SJCRH30 (cell line): ENCODE measurements at regions not wholly inside any gene's neighbourhood (a gene's known extent, or its start where the extent isn't known, plus 50 kb on each side); places are given as distances from the start of the nearest gene placed in this dataset.
"Not testable (repeated sequence)": the region's sequence is repeated elsewhere in the genome, so short reads cannot be mapped to it uniquely, and the experiment has no call there.

Source experiments
- DNase-seq, 2 experiments: peaks; one replicate each; pipeline ENCODE4 v3.0.0-alpha.2; 2015 to 2020
- H3K27ac ChIP-seq: fragments of 250-450 bp; sonication (Bioruptor Pico); 2 replicates; pipeline ENCODE4 v1.5.1; 2020; ENCODE audit warnings: mild to moderate bottlenecking, moderate library complexity
- H3K27me3 ChIP-seq: fragments of 250-450 bp; sonication (Bioruptor Pico); 2 replicates; pipeline ENCODE4 v1.5.1; 2020; ENCODE audit warnings: mild to moderate bottlenecking, moderate library complexity
- H3K36me3 ChIP-seq: fragments of 250-450 bp; sonication (Bioruptor Pico); 2 replicates; pipeline ENCODE4 v1.5.1; 2020; ENCODE audit warnings: mild to moderate bottlenecking, moderate library complexity
- H3K4me1 ChIP-seq: fragments of 250-450 bp; sonication (Bioruptor Pico); 2 replicates; pipeline ENCODE4 v1.5.1; 2020; ENCODE audit warnings: mild to moderate bottlenecking, moderate library complexity
- H3K4me3 ChIP-seq: fragments of 250-450 bp; sonication (Bioruptor Pico); 2 replicates; pipeline ENCODE4 v1.5.1; 2020; ENCODE audit warnings: mild to moderate bottlenecking, moderate library complexity
- H3K9me3 ChIP-seq: fragments of 250-450 bp; sonication (Bioruptor Pico); replicated peaks from 2 replicates; pipeline ENCODE4 v1.5.1; 2020; ENCODE audit warnings: mild to moderate bottlenecking, moderate library complexity

GRCh38 chr2:91742973-91743490 is 3051.6 kb downstream of the RPIA start:
- not testable (repeated sequence) for H3K4me3 ChIP-seq, H3K36me3 ChIP-seq, H3K27me3 ChIP-seq, DNase-seq, H3K9me3 ChIP-seq, H3K27ac ChIP-seq, H3K4me1 ChIP-seq

GRCh38 chr2:91743910-91744309 is 3052.4 kb downstream of the RPIA start:
- not testable (repeated sequence) for H3K27me3 ChIP-seq, DNase-seq, H3K9me3 ChIP-seq, H3K36me3 ChIP-seq, H3K27ac ChIP-seq, H3K4me3 ChIP-seq, H3K4me1 ChIP-seq

DNA sequence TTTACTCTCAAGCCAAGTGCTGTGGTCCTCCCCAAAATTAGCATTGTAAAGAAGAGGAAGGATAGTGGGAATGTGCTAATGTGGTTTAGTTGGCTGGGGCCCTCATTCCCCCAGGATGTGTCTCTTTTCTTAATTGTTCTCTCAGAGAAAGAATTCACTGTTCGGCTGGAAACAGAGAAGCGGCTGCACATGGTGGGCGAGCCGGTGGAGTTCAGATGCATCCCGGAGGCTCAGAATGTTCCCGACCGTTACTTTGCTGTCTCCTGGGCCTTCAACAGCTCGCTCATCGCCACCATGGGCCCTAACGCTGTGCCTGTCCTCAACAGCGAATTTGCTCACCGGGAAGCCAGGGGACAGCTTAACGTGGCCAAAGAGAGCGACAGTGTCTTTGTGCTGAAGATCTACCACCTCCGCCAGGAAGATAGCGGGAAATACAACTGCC is 3053.2 kb downstream of the RPIA start:
- DNase-seq, H3K27ac ChIP-seq, H3K36me3 ChIP-seq, H3K4me1 ChIP-seq, H3K4me3 ChIP-seq, H3K9me3 ChIP-seq, H3K27me3 ChIP-seq: not testable (repeated sequence)

DNA sequence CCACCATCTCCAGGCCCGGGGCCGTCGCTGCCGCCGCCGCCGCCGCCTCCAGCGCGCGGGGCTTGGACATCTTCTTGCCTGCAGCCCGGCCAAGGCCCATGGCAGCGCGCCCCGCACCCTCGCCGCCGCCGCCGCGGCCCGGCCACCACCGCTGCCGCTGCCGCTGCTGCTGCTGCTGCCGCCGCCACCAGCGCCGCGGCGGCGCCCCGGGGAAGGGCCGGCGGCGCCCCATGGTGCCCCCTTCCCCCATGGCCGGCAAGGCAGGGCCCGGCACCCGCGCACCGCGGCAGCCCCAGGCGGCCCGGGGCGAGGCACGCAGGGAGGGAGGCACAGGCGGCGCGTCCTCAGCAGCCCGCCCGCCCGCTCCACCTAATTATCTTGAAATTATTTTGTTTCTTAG is 3057.4 kb downstream of the RPIA start:
- no peaks in the 10 kb centered on the region for H3K9me3 ChIP-seq
- no peak for DNase-seq

GRCh38 chr2:91749665-91750064 is 3058.2 kb downstream of the RPIA start:
- H3K4me1 ChIP-seq, H3K9me3 ChIP-seq, H3K4me3 ChIP-seq, H3K36me3 ChIP-seq, DNase-seq, H3K27ac ChIP-seq, H3K27me3 ChIP-seq: not testable (repeated sequence)

More for the DNA sequence above, 3057.4 kb downstream of the RPIA start:
- Histone ChIP-seq H3K27ac (no peak overlapping the region), H3K4me1 (no peaks in the 10 kb centered on the region), H3K4me3 (no peak overlapping the region), H3K36me3 (no peaks in the 10 kb centered on the region), H3K27me3 (no peaks in the 10 kb centered on the region)

DNA sequence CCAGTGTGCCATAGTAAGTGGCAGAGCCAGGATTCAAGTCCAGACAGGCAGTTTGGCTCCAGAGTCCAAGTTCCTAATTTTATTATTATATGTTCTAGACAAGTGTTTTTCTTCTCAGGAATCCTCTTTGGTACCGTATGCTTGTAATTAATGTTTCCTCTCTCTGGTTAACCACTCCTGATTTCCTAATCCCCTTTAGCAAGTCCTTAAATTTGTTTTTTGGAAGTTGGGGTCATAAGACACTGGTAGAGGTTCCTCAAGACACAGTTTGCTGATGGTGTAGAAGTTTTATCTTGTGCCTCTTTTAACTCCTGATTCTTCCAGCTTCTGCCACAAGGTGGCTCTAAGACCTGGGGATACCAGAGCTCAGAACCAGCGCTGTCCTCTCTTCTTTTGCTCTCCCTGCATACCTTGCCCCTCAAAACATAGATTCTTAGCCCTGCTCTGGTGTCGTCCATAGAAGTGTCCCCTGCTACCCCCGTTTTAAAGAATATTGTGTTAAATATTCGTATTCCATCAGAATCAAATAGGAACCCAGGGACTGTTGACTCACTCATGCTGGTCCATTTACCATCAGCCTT is 3068.0 kb downstream of the RPIA start:
- not testable (repeated sequence) for H3K27ac ChIP-seq, DNase-seq, H3K36me3 ChIP-seq, H3K9me3 ChIP-seq, H3K4me3 ChIP-seq, H3K4me1 ChIP-seq, H3K27me3 ChIP-seq

DNA sequence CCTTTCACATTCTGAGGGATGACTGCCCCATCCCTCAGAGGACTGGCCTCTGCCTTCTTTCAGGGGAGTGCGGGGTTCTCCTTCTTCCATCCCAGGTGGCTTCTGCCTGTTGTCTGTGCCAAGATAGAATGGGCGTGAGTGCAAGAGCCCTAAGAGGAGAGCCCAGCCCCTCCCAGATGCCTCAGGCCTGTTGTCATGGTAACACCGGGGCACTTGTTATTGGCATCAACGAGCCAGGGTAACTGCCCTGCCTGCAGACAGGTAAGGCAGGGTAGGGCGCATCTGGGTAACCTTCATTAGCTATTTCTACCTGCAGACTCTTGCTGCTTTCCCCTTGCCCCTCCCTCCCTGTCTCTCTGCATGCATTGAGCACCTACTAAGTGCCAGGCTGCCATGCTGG is 3069.2 kb downstream of the RPIA start:
- not testable (repeated sequence) for DNase-seq, H3K27me3 ChIP-seq, H3K9me3 ChIP-seq, H3K4me1 ChIP-seq, H3K4me3 ChIP-seq, H3K36me3 ChIP-seq, H3K27ac ChIP-seq

- H3K4me3 ChIP-seq, H3K4me1 ChIP-seq, H3K9me3 ChIP-seq, DNase-seq, H3K27me3 ChIP-seq, H3K36me3 ChIP-seq, H3K27ac ChIP-seq: not testable (repeated sequence)
Measured at GRCh38 chr2:91762312-91762711, 3070.8 kb downstream of the RPIA start.

DNA sequence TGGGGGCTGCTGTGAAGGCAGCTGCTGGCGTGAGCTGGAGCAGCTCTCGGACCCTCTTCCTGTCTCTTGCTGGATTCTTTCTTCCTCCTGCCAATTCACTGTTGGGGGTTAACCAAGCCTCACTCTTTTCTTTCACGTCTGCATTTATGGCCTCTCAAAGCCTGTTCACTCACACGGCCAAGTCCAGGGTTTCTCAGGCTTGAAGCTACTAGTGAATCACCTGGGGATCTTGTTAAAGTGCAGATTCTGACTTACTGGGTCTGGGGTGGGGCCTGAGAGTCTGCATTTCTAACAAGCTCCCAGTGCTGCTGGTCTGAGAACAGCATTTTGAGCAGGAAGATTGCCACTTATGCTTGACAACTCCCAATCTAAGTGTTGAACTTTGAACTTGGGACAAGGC is 3072.2 kb downstream of the RPIA start:
- H3K9me3 ChIP-seq, H3K36me3 ChIP-seq, DNase-seq, H3K27ac ChIP-seq, H3K27me3 ChIP-seq, H3K4me1 ChIP-seq, H3K4me3 ChIP-seq: not testable (repeated sequence)

- H3K4me3 ChIP-seq, H3K4me1 ChIP-seq, DNase-seq, H3K9me3 ChIP-seq, H3K36me3 ChIP-seq, H3K27me3 ChIP-seq, H3K27ac ChIP-seq: not testable (repeated sequence)
Measured at GRCh38 chr2:91764581-91765002, 3073.1 kb downstream of the RPIA start.

- H3K9me3 ChIP-seq, H3K36me3 ChIP-seq, H3K27ac ChIP-seq, H3K4me3 ChIP-seq, DNase-seq, H3K27me3 ChIP-seq, H3K4me1 ChIP-seq: not testable (repeated sequence)
Measured at GRCh38 chr2:91765018-91765754, 3073.7 kb downstream of the RPIA start.

GRCh38 chr2:91766349-91767048 is 3075.0 kb downstream of the RPIA start:
- H3K36me3 ChIP-seq, H3K9me3 ChIP-seq, H3K27me3 ChIP-seq, H3K4me3 ChIP-seq, H3K4me1 ChIP-seq, H3K27ac ChIP-seq: not testable (repeated sequence)
- DNase-seq = peak; percentile 32 to 45

DNA sequence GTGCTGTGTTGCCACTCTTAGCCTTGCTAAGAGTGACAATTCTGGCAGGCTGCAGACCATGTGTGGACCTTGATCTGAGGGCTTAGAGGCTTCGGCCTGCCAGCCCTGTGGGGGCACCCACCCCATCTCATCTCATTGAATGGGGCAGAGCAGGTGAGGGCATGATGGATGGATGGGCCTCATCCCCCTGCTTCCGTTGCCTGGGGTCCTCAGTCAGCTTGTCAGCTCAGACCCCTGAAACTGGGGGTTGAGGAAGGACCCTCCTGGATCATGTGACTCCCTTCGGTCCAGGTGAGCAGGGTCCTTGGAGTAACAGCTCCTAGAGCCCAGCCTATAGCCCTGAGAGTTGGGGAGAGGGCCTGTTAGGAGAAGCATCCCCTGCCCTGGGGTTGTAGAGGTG is 3076.8 kb downstream of the RPIA start:
- H3K27me3 ChIP-seq, DNase-seq, H3K4me1 ChIP-seq, H3K36me3 ChIP-seq, H3K9me3 ChIP-seq, H3K27ac ChIP-seq, H3K4me3 ChIP-seq: not testable (repeated sequence)

- H3K36me3 ChIP-seq, H3K27ac ChIP-seq, DNase-seq, H3K4me3 ChIP-seq, H3K9me3 ChIP-seq, H3K4me1 ChIP-seq, H3K27me3 ChIP-seq: not testable (repeated sequence)
Measured at GRCh38 chr2:91768997-91769396, 3077.5 kb downstream of the RPIA start.

DNA sequence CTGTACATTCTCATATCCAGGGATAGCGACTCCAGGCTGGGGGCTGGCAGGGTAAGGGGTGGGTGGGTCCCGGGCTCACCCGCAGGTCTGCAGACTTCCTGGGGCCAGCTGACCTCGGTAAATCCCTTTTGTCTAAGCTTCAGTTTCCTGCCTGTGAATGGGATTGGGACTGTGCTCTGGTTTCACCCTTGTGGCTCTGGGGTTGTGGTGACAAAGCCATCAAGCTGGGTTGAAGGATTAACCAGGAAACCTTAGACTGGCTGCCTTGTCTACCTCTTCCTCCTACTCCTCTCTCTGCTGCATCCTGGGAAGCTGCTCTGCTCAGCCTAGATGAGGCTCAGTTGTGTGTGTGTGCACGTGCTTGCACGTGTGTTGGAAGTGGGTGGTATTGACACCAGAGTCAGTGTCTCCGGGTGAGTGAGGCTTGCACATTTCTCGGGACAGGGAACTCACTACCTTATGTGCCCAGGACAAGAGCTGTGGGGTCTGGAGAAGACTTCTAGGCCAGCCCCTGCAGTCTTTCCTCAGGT is 3078.6 kb downstream of the RPIA start:
- not testable (repeated sequence) for H3K4me1 ChIP-seq, H3K4me3 ChIP-seq, H3K9me3 ChIP-seq, H3K36me3 ChIP-seq, H3K27me3 ChIP-seq, H3K27ac ChIP-seq
- peak in 1 of 2 experiments; percentile 11 for DNase-seq
